Muscle of leg (tissue), 3 donors: ENCODE measurements at regions not wholly inside any gene's neighbourhood (a gene's known extent, or its start where the extent isn't known, plus 50 kb on each side); places are given as distances from the start of the nearest gene placed in this dataset.

ENCODE experiments used
- DNase-seq: peaks from one replicate; pipeline ENCODE4 v3.0.0; 2013
- H3K27ac ChIP-seq: one replicate; pipeline ENCODE4 v1.5.1; 2013; ENCODE audit warnings: mild to moderate bottlenecking, low read length, control low read depth
- H3K27me3 ChIP-seq: one replicate; pipeline ENCODE4 v1.6.1; 2013; ENCODE audit warnings: low read length; ENCODE audit not compliant: control insufficient read depth, insufficient read depth
- H3K36me3 ChIP-seq: one replicate; pipeline ENCODE4 v1.6.1; 2013; ENCODE audit warnings: low read length; ENCODE audit not compliant: control insufficient read depth, insufficient read depth
- H3K4me1 ChIP-seq: one replicate; pipeline ENCODE4 v1.6.1; 2013; ENCODE audit warnings: low read length; ENCODE audit not compliant: control insufficient read depth, insufficient read depth
- H3K4me3 ChIP-seq: one replicate; pipeline ENCODE4 v1.5.1; 2013; ENCODE audit warnings: low read length, control low read depth
- H3K9me3 ChIP-seq: replicated peaks from 2 replicates; pipeline ENCODE4 v1.6.1; 2013; ENCODE audit warnings: low read depth, low read length; ENCODE audit not compliant: control insufficient read depth
- WGBS: methylation state at CpG from one replicate; pipeline ENCODE4 v1.1.5; 2013; ENCODE audit warnings: missing lambda C conversion rate; ENCODE audit not compliant: insufficient coverage; 5-methylcytosine and 5-hydroxymethylcytosine counted together

DNA sequence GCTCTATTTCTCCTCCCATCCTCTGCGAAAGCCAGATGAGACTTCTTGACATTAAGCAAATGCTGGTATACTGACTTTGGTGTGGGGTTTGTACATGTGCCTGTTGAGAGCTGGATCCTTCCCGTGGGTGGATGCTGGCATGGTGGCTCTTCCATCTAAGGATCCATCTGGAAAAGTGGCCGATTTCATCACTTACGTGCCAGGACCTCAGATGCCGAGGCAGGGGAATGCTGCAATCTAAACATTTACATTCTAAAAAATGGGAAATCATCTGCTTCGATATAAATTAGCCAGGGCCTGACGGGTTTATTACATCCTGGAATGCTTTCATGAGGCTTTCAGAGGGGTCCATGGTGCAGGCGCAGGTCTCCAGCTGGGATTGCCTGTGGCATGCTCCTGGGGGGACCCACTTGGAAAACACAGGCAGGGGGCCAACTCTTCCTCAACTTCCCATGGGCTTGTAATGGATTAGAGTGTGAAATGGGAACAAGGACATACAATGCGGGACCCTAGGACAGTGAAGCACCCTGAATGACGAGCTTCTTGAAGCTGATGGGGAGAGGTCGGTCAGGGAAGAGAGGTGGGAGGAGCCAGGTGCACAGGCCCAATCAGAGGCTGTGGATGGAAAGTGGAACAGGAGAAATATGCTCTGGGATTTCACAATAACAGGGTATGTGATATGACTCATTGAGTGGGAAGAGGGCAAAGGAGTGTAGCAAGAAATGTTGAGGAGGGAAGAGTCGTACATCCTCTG, 105.5 kb upstream of the PITX1 start:
- no peaks in the 10 kb centered on the region for H3K9me3 ChIP-seq
- no peak overlapping the region for H3K4me3 ChIP-seq
- H3K27ac ChIP-seq, result no peak overlapping the region
- H3K36me3 ChIP-seq, result no peaks in the 10 kb centered on the region
- peaks cover 12% of the 10 kb centered on the region for H3K27me3 ChIP-seq
- WGBS, result 30% methylated on average over 6 of the region's 12 CpGs
- DNase-seq, result no peak
- H3K4me1 ChIP-seq, result peaks cover 7% of the 10 kb centered on the region

DNA sequence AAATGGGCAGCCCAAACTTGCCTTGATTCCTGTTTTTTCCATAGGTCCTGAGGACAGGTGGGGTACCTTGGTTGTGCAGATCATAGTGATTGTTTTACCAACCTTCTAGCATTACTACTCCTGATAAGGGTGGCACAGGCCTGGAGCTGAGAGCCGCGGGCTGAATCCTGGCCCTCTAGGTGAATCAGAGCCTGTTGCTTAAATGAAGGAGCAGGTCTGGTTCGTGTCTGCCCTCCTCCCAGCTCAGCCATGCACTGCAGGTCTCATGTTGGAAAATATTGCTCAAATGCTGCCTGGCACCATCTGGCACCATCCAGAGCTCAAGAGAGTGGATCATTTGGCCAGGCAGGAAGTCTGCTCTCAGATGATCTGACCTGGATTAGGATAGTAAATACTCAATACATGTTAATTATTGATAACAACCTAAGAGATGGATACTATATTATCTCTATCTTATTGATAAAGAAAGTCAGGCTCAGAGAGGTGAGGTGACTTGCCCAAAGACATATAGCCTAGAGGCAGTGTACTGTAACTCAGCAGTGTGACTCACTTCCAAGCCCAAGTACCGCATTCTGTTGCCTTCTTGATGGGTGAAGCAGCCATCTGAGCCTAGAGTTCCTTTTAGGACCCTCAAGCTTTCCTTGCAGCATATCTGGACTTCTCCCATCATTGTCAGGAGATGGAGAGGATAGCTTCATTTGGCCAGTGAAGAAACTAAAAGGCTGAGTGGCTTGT, 104.3 kb upstream of the PITX1 start:
- WGBS, result 60% methylated on average over 1 of the region's 4 CpGs
- H3K27ac ChIP-seq, result no peak overlapping the region

DNA sequence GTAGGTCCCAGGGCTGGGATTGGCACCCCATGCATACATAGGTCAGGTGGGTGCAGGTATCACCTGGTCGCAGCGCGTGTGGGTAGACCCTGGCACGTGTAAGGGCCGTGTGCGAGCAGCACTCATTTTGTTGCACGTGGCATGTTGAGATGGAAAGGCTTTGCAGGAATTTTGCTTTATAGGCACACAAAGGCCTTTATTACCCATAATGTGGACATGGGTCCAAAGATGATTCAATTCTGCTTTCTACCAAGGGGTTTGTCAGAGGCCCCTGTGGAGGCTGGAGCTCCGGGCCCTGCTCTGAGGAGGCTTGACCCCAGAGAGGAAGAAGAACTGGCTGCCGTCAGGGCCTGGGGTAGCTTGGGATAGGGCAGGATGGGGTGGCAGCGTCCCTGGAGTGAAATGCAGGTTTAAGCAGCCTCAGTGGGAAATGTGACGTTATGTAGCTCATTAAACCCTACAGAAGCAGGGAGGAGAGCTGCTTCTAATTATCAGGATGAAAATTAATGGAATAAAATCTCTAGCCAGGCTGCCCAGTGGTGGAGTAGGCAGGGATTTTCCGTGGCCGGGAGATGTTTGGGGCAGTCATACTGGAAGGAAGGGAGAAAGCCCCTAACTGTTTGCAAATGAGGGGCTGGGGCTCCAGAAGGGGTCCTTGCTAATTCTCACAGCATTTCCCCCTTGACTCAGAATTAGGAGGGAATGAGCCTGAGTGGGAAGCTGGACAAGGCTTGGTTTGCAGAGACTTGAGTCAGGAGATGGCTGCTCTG, 103.3 kb upstream of the PITX1 start:
- Histone ChIP-seq H3K4me3 (no peak overlapping the region), H3K27me3 (peaks cover 12% of the 10 kb centered on the region), H3K36me3 (no peaks in the 10 kb centered on the region), H3K9me3 (no peaks in the 10 kb centered on the region), H3K27ac (no peak overlapping the region), H3K4me1 (peaks cover 7% of the 10 kb centered on the region)
- DNase-seq, result no peak
- 83% methylated on average over 12 of the region's 13 CpGs for WGBS

More for the DNA sequence above, 104.3 kb upstream of the PITX1 start:
- no peaks in the 10 kb centered on the region for H3K36me3 ChIP-seq
- H3K4me1 ChIP-seq, result peaks cover 7% of the 10 kb centered on the region
- no peaks in the 10 kb centered on the region for H3K9me3 ChIP-seq
- peaks cover 12% of the 10 kb centered on the region for H3K27me3 ChIP-seq
- H3K4me3 ChIP-seq, result no peak overlapping the region
- no peak for DNase-seq

DNA sequence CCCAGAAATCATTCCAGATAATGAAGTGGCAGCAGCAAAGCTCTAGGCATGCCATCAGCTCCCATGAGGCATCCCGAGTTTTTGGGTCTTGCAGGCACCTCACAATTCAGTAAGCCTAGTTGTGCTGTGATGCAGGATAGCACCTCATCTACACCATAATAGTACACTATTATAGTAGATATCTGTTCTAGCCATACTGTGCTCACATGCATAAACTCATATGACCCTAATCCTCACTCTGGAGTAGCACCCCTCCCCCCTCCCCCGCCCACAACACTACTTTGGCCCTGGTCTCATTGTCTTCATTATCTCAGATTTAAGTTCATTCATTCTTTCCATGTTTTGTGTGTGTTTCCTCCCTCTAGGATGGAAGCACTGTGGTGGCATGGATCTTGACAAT, 102.5 kb upstream of the PITX1 start:
- peaks cover 12% of the 10 kb centered on the region for H3K27me3 ChIP-seq

DNA sequence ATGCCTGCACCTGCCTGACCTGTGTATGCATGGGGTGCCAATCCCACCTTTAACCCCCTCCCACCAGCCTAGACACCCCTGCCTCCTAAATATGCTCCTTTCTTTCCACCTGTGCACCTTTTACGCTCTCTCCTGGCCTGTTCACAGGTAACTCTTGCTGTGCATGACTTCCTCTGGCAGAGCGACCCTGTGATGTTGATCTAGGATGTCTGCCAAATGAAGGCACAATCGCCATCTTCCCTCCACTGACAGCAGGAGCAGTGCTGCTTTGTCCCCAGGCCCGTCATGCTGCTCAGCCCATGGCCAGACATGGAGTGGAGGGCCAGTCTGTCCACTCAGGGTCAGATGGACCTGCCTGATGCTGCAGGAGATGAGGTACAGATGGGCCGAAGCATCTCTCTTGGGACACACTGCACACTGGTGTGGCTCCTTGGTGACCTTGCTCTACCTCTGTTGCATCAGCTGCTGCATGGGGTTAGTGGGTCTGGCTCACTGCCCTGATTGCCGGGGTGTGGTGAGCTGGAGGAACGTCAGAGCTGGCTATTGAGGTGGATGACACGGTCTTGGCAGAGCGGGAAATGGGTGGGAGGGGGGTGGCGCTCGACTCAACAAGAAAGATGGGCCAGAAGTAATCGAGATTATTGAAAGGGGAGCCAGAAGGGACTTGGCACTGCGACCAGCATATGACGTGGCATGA, 101.7 kb upstream of the PITX1 start:
- peak; percentile 38 for DNase-seq
- peaks cover 12% of the 10 kb centered on the region for H3K27me3 ChIP-seq
- 67% methylated on average over 14 of the region's 14 CpGs for WGBS
- H3K9me3 ChIP-seq, result no peaks in the 10 kb centered on the region
- peaks cover 7% of the 10 kb centered on the region for H3K4me1 ChIP-seq
- no peak overlapping the region for H3K4me3 ChIP-seq
- no peaks in the 10 kb centered on the region for H3K36me3 ChIP-seq
- H3K27ac ChIP-seq, result no peak overlapping the region

More for the DNA sequence above, 102.5 kb upstream of the PITX1 start:
- H3K4me1 ChIP-seq, result peaks cover 7% of the 10 kb centered on the region
- no peaks in the 10 kb centered on the region for H3K9me3 ChIP-seq
- WGBS, result no CpG with 5 or more reads among the region's 2 CpGs
- H3K36me3 ChIP-seq, result no peaks in the 10 kb centered on the region
- H3K27ac ChIP-seq, result no peak overlapping the region
- no peak for DNase-seq
- no peak overlapping the region for H3K4me3 ChIP-seq

DNA sequence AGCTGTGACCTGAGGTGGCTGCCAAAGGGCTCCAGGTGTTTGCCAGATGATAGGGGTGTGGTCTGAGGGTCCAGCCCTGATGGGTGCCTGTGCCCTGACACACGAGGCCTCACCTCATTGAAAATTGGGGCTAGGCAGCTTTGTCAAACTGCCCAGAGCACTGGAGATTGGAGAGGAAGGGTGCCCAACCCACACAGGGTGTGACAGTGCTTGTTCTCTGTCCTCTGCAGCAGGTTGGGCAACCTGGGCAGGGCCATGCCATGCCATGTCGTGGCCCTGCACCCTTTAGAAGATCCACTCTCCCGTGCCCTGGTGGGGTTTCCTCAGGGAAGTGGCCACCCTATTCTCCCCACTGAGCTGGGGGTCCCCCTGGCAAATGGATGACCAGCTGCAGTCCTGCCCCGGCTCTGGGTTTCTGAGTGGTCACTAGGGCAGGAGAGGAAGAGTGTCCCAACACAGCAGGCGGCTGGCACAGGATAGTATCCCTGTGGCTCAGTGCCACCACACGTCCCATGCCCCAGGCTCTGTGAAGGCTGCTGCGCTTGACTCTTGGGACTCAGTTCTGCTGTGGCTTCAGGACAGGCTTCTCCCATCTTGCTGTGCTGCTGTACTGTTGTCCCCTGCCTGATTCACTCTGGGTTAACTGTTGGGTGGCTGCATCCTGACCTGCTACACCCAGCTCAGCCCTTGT, 100.8 kb upstream of the PITX1 start:
- peaks cover 7% of the 10 kb centered on the region for H3K4me1 ChIP-seq
- no peak overlapping the region for H3K27ac ChIP-seq
- H3K9me3 ChIP-seq, result no peaks in the 10 kb centered on the region
- 73% methylated on average over 7 of the region's 7 CpGs for WGBS
- peaks cover 16% of the 10 kb centered on the region for H3K27me3 ChIP-seq
- H3K4me3 ChIP-seq, result no peak overlapping the region
- DNase-seq, result no peak
- H3K36me3 ChIP-seq, result no peaks in the 10 kb centered on the region

DNA sequence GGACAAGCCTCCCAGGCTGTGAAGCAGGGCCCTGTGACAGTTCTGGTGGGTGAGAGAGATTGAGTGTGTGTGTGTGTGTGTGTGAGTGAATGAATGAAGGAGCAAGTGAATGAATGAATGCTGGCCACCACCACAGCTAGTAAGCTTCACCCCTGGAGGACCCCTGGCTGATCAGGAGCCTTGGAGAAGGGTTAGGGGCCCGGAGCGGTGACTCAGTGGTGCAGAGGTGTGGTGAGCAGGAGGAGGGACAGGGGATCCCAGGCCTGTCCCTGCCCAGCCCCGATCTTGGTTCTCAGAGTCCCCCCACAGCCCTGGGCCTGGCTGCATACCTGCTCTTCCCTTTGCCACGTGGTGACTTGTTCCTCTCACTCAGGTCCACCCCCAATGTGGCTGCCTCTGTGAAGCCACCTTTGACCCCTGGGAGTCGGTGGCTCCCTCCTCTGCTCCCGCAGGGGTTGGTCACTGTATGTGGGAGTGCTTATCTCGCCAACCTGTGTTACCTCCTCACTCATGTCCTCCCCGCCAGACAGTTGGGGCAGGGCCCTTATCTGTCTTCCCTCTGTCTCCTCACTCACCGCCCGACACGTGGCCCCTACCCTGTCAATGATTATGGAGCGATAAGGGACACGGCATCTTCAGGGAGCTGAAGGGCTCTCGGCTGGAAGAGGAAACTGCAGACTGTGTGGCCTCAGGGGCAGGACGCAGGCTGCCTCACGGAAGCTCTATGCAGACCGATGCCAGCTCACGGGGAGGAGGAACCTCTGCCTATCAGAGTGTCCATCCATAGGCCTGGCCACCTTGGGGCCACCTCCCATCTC, 99.9 kb upstream of the PITX1 start:
- WGBS, result 75% methylated on average over 10 of the region's 18 CpGs
- Histone ChIP-seq H3K27ac (no peak overlapping the region), H3K4me3 (no peak overlapping the region), H3K27me3 (peaks cover 11% of the 10 kb centered on the region), H3K36me3 (no peaks in the 10 kb centered on the region), H3K4me1 (peaks cover 7% of the 10 kb centered on the region), H3K9me3 (no peaks in the 10 kb centered on the region)
- no peak for DNase-seq

DNA sequence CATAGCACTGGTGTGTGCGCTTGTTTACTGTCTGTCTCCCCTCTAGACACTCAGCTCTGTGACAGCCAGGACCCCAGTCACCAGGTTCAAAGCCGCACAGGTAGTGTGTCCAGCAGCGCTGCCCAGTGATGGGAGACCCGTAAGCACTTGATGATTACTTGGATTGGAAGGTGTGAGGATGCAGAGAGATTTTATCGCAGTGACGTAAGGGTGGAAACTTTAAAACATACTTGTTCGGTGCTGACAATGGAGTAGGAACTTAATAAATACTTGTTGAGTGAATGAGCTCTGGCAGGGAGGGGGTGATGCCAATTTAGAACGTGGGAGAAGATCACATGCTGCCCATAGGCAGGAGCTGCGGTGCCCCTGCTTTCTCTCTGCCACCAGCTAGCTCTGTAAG, 99.2 kb upstream of the PITX1 start:
- no peaks in the 10 kb centered on the region for H3K36me3 ChIP-seq
- whole genome bisulfite sequencing, result 97% methylated on average over 7 of the region's 9 CpGs
- no peak overlapping the region for H3K27ac ChIP-seq
- peaks cover 7% of the 10 kb centered on the region for H3K4me1 ChIP-seq
- H3K9me3 ChIP-seq, result no peaks in the 10 kb centered on the region
- H3K27me3 ChIP-seq, result peaks cover 11% of the 10 kb centered on the region
- no peak for DNase-seq
- no peak overlapping the region for H3K4me3 ChIP-seq
